ENCODE measurements at regions not wholly inside any gene's neighbourhood (a gene's known extent, or its start where the extent isn't known, plus 50 kb on each side); places are given as distances from the start of the nearest gene placed in this dataset.
A peak's percentile ranks its signal among the peaks of the same experiment; 100 is the strongest.

GRCh38 chr1:184219883-184220282, 166.9 kb upstream of the C1orf21 start:
- no peaks in the 10 kb centered on the region for H3K9me3 ChIP-seq (ENCODE audit: control insufficient read depth in 4 of 4, insufficient read depth in 3 of 4, low read length in 3 of 4)
- no peak for DNase-seq
- TF ChIP-seq, protein P1, sequence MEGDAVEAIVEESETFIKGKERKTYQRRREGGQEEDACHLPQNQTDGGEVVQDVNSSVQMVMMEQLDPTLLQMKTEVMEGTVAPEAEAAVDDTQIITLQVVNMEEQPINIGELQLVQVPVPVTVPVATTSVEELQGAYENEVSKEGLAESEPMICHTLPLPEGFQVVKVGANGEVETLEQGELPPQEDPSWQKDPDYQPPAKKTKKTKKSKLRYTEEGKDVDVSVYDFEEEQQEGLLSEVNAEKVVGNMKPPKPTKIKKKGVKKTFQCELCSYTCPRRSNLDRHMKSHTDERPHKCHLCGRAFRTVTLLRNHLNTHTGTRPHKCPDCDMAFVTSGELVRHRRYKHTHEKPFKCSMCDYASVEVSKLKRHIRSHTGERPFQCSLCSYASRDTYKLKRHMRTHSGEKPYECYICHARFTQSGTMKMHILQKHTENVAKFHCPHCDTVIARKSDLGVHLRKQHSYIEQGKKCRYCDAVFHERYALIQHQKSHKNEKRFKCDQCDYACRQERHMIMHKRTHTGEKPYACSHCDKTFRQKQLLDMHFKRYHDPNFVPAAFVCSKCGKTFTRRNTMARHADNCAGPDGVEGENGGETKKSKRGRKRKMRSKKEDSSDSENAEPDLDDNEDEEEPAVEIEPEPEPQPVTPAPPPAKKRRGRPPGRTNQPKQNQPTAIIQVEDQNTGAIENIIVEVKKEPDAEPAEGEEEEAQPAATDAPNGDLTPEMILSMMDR (IDR thresholded peaks at IDR 0.05; ENCODE audit: control extremely low read depth, extremely low read depth), result no peak
- H3K27ac ChIP-seq (ENCODE audit: low read depth in 1 of 2, low read length in 1 of 2), result no peak overlapping the region
- H3K4me3 ChIP-seq, result no peak overlapping the region
- H3K9ac ChIP-seq (ENCODE audit: insufficient read depth in 1 of 2, low read length in 2 of 2), result no peak overlapping the region
- no peak for ATAC-seq (ENCODE audit: insufficient read depth, low FRiP score)
- 96 to 97% methylated on average over 8 of the region's 8 CpGs for WGBS, 2 donors
- H3K36me3 ChIP-seq (ENCODE audit: control insufficient read depth in 4 of 4, insufficient read depth in 4 of 4, low read length in 4 of 4), result no peaks in the 10 kb centered on the region
- H3K4me1 ChIP-seq (ENCODE audit: control insufficient read depth in 5 of 5, insufficient read depth in 5 of 5, low read length in 5 of 5), result peaks cover 0 to 2% (median 0%) of the 10 kb centered on the region in 5 donors
- H3K27me3 ChIP-seq (ENCODE audit: control insufficient read depth in 3 of 3, insufficient read depth in 3 of 3, low read length in 2 of 3), result no peaks in the 10 kb centered on the region

DNA sequence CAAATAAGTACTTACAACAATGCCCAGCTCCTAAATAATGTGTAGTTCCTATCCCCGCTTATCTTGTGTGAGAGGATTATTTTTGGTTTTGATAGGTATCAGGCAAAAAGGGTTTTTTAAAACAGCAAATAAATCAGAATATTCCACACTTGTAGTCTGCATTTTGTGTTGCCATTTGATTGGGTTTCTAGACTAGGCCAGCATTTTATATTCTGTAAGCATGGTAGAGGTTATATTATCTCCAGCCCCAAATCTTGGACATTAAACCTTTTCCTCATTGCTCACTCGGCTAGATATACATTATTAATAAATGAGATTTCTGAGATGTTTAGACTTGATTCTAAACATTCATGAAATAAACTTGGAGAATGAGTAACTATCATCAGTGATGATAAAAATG, 165.7 kb upstream of the C1orf21 start:
- Histone ChIP-seq H3K4me3 (no peak overlapping the region), H3K27ac (ENCODE audit: low read depth in 1 of 2, low read length in 1 of 2) (no peak overlapping the region), H3K4me1 (ENCODE audit: control insufficient read depth in 5 of 5, insufficient read depth in 5 of 5, low read length in 5 of 5) (peaks cover 0 to 2% (median 0%) of the 10 kb centered on the region in 5 donors), H3K27me3 (ENCODE audit: control insufficient read depth in 3 of 3, insufficient read depth in 3 of 3, low read length in 2 of 3) (no peaks in the 10 kb centered on the region), H3K9ac (ENCODE audit: insufficient read depth in 1 of 2, low read length in 2 of 2) (no peak overlapping the region), H3K9me3 (ENCODE audit: control insufficient read depth in 4 of 4, insufficient read depth in 3 of 4, low read length in 3 of 4) (no peaks in the 10 kb centered on the region), H3K36me3 (ENCODE audit: control insufficient read depth in 4 of 4, insufficient read depth in 4 of 4, low read length in 4 of 4) (no peaks in the 10 kb centered on the region)
- ATAC-seq (ENCODE audit: insufficient read depth, low FRiP score) (no peak), DNase-seq (no peak)
- WGBS, 2 donors, result 89 to 93% methylated on average over 2 of the region's 2 CpGs
- TF ChIP-seq, protein P1 (IDR thresholded peaks at IDR 0.05; ENCODE audit: control extremely low read depth, extremely low read depth), result no peak

DNA sequence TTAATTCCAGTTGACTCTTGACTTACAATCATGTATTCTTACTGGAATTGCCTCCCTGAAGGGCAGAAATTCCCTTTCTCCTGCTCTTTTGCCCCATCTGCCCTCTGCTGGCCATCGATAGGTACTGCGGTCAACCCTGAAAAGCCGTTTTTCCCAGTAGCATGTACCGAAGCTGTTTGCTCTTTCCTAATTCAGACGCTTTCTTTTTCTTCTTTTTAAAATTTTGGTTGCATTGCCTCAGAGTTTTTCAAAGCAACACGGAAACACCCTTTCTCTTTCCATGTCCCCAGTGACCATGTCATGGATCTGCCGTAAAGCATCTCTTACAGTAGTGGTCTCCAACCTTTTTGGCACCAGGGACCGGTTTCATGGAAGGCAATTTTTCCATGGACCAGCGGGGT, 164.2 kb upstream of the C1orf21 start:
- Histone ChIP-seq H3K4me3 (no peak overlapping the region), H3K9me3 (ENCODE audit: control insufficient read depth in 4 of 4, insufficient read depth in 3 of 4, low read length in 3 of 4) (no peaks in the 10 kb centered on the region), H3K27ac (ENCODE audit: low read depth in 1 of 2, low read length in 1 of 2) (no peak overlapping the region), H3K9ac (ENCODE audit: insufficient read depth in 1 of 2, low read length in 2 of 2) (no peak overlapping the region), H3K36me3 (ENCODE audit: control insufficient read depth in 4 of 4, insufficient read depth in 4 of 4, low read length in 4 of 4) (no peaks in the 10 kb centered on the region), H3K4me1 (ENCODE audit: control insufficient read depth in 5 of 5, insufficient read depth in 5 of 5, low read length in 5 of 5) (peaks cover 0 to 2% (median 0%) of the 10 kb centered on the region in 5 donors), H3K27me3 (ENCODE audit: control insufficient read depth in 3 of 3, insufficient read depth in 3 of 3, low read length in 2 of 3) (no peaks in the 10 kb centered on the region)
- 28 to 31% methylated on average over 9 of the region's 9 CpGs for WGBS, 2 donors
- TF ChIP-seq, protein P1 (IDR thresholded peaks at IDR 0.05; ENCODE audit: control extremely low read depth, extremely low read depth), result peak; percentile 92
- DNase-seq (peak in 2 of 3 donors; percentile 28 to 36), ATAC-seq (ENCODE audit: insufficient read depth, low FRiP score) (peak; percentile 77)

DNA sequence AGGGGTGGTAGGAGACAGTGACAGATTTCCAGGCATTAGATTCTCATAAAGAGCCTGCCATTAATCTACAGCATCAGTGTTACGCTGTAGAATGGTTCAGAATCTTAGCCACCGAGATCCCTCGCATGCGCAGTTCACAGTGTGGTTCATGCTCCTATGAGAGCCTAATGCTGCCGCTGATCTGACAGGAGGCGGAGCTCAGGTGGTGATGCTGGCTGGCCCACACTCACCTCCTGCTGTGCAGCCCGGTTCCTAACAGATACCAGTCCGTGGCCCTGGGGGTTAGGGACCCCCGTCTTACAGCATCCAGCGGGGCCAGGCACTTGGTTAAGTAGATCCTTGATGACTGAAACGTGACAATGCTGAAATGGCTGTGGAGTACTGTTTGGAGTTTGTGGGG, 163.6 kb upstream of the C1orf21 start:
- WGBS, 2 donors, result 80 to 88% methylated on average over 11 of the region's 11 CpGs
- Histone ChIP-seq H3K27me3 (ENCODE audit: control insufficient read depth in 3 of 3, insufficient read depth in 3 of 3, low read length in 2 of 3) (no peaks in the 10 kb centered on the region), H3K4me3 (no peak overlapping the region), H3K4me1 (ENCODE audit: control insufficient read depth in 5 of 5, insufficient read depth in 5 of 5, low read length in 5 of 5) (peaks cover 0 to 2% (median 0%) of the 10 kb centered on the region in 5 donors), H3K9ac (ENCODE audit: insufficient read depth in 1 of 2, low read length in 2 of 2) (no peak overlapping the region), H3K36me3 (ENCODE audit: control insufficient read depth in 4 of 4, insufficient read depth in 4 of 4, low read length in 4 of 4) (no peaks in the 10 kb centered on the region), H3K27ac (ENCODE audit: low read depth in 1 of 2, low read length in 1 of 2) (no peak overlapping the region), H3K9me3 (ENCODE audit: control insufficient read depth in 4 of 4, insufficient read depth in 3 of 4, low read length in 3 of 4) (no peaks in the 10 kb centered on the region)
- TF ChIP-seq, protein P1 (IDR thresholded peaks at IDR 0.05; ENCODE audit: control extremely low read depth, extremely low read depth), result no peak
- DNase-seq (no peak), ATAC-seq (ENCODE audit: insufficient read depth, low FRiP score) (no peak)
